ENCODE measurements at regions not wholly inside any gene's neighbourhood (a gene's known extent, or its start where the extent isn't known, plus 50 kb on each side); places are given as distances from the start of the nearest gene placed in this dataset.

DNA sequence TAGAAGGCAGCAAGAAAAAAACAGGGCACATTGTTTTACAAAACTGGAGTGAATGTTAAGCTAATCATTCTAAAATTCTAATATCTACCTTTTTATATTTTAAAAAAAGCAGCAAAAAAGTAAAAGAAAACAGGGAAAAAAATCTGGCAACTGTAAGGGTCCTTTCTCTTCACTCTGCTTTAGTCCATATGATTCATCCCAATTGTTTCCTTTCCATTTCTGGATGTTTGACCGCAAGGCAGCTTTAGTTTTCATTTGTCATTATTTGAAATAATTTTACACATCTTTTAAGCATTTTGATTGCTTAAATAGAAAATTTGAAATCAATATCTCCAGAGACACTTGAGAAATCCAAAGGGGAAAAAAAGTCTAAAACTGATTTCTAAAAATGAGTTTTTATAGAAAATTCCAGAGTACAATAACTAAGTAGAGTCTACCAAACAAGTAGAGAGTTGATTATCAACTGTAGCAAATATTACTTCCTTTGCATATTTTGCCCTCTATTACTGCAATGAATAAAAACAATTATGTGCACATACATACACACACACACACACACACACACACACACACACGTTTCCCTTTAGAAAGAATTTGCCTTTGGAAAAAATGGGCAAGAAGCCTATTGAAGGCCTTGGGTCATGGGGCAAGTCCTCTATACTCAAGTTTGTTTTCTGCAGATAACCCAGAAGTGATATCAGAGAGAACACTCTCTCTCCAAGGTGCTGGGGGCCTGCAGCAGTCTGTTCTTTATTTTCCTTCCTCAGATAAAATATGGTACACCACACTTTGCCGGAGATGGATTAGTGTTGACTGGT, 259.7 kb downstream of the HACE1 start:
- no peak for TF ChIP-seq GATA3 (IDR thresholded peaks at IDR 0.05; ENCODE audit: low read depth, low read length)
- TF ChIP-seq GATA2 (IDR thresholded peaks at IDR 0.05; ENCODE audit: low read depth, low read length): no peak

DNA sequence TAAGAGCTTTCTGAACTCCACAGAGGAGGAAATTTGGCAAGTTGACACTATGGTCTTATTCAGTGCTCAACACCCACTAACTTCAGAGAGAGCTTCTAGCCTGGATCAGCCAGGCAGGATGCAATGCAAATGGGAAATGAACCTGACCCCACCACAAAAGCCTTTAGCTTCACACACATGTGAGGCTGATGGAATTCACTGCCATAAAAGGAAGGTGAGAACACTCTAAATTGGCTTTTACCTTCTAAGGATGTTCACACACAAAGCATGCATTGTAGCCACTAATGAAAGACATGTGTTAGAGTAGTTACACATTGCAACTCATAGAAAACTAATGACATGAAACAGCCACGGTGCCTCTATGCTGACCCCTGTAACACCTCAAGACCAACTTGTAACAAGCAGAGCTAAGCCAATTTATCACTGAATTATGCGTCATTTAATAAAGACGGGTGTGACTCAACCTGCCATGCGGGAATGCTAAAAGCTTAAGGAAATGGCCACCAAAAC, 262.1 kb downstream of the HACE1 start:
- TF ChIP-seq GATA2 (IDR thresholded peaks at IDR 0.05; ENCODE audit: low read depth, low read length) (no peak), GATA3 (IDR thresholded peaks at IDR 0.05; ENCODE audit: low read depth, low read length) (no peak)

DNA sequence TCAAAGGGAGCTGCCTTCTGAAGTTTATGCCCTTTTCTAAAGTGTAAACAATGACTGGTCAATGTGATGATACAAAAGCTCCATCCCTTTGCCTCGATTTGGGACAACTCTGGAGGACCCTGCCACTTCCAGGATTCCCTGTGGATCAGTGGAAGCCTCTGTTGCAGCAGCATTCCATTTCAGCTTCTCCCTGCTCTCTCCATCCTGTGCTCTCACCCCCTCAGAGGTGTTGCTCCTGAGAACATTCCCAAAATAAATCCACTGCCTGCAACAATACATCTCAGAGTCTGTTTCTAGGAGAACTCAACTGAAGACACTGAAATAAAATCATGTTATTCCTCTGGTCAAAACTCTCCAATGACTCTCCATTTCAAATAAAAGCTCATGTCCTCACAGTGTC, 263.6 kb downstream of the HACE1 start:
- TF ChIP-seq GATA2 (IDR thresholded peaks at IDR 0.05; ENCODE audit: low read depth, low read length) (no peak), GATA3 (IDR thresholded peaks at IDR 0.05; ENCODE audit: low read depth, low read length) (no peak)

DNA sequence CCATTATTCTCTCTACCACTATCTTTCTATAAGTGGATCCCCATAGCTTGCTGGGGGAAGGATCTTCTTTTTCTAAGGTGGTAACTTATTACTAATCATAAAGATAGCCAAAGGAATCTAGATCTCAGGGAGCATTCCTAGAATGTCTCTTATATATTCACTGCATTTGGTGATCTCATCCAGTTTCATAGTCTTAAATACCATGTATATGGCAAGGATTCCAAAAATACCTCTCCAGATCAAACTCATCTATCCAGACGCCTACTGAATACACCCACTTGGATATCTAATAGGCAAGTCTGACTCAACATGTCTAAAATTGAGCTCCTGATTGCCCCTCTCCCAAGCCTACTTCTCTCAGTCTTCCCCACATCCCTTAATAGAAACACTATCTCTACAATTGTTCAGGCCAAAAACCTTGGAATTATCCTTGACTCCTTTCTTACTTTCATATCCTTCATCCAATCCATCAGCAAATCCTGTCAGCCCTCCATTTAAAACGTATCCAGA, 264.4 kb downstream of the HACE1 start:
- TF ChIP-seq GATA3 (IDR thresholded peaks at IDR 0.05; ENCODE audit: low read depth, low read length) (no peak), GATA2 (IDR thresholded peaks at IDR 0.05; ENCODE audit: low read depth, low read length) (no peak)

DNA sequence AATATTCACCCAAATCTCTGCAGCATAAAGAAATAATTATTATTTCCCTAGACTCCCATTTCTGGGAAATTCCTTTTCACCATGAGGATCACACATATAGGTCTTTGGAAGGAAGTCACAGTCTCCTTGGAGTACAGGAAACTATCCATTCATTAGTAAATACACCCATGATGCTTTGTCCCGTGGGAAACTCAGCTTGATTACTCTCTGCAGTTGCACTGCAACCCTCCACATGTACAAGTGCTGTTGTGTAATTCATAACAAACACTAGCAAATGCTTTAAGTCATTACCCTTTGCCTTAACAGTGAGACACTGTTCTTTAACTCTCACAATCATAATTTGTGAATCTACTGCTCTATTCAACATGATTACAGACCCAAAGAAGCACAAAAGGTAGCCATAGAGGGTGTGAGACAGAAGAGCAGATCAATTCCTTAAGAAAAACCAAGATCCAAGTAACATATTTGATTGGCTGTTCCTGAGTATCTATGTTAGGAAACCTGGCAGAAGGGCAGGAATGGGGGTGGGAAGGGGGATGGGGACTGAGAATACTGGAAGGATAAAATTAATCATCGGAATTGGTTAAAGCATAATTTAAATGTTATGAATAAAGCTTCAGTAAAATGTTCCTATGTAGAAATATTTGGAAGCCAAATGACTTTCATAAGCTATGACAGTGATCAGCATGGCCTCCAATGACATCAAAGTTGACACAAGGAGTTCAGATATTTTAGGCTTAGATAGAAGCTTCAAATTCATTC, 268.0 kb downstream of the HACE1 start:
- TF ChIP-seq GATA3 (IDR thresholded peaks at IDR 0.05; ENCODE audit: low read depth, low read length): no peak
- TF ChIP-seq GATA2 (IDR thresholded peaks at IDR 0.05; ENCODE audit: low read depth, low read length): no peak

DNA sequence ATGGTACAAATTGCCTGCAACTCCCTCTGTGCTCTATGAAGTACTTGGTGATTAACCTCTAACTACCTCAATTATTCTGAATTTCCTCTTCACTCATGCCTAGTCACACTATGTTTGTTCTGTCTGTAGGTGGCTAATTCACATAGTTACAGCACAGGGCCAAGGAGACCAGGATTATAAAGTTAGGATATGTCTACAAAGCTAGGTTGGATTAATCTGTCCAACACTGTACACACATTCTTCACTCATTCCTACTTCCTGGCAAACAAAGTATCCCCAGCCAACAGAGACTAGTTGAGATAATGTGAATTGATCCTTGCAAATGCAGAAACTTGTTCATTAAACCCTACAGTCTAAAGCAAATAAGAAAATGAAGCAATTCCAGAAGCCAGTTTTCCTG, 269.8 kb downstream of the HACE1 start:
- no peak for TF ChIP-seq GATA3 (IDR thresholded peaks at IDR 0.05; ENCODE audit: low read depth, low read length)
- TF ChIP-seq GATA2 (IDR thresholded peaks at IDR 0.05; ENCODE audit: low read depth, low read length): no peak

DNA sequence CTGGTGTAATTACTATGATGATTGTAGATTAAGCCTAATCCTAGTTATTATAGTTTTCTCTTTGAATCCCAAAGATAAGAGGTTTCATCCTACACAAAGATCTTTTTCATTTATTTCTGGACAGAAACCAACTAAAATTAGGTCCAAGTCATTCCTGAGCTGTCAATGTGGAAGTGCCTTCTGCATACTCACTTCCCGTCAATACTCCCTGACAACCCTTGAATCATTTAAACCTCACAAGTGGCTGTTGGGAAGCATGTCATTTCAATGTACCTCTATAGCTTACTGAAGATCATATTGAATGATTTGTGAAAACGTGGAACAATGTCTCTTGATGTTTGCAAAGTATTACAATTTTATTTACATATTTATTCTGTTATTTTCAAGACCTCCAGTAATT, 274.1 kb downstream of the HACE1 start:
- TF ChIP-seq GATA2 (IDR thresholded peaks at IDR 0.05; ENCODE audit: low read depth, low read length) (no peak), GATA3 (IDR thresholded peaks at IDR 0.05; ENCODE audit: low read depth, low read length) (no peak)

DNA sequence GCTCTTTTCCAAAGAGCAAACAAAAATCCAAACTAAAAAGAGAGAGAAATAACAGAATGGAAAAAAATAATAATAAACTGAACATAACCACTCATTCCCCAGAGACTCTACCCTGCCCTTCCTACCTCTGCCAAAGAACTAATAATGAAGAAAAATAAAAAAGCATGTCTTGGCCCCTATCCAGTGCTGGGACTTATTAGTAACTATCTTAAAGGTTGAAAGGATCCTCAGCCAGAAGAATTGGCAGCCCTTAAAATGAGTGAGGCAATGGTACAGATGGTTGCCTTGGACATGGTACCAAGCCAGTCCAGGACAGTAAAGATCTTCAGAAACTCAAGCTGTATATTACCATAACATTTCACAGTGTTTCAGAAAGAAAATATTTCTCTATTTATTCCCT, 279.3 kb downstream of the HACE1 start:
- TF ChIP-seq GATA2 (IDR thresholded peaks at IDR 0.05; ENCODE audit: low read depth, low read length) (no peak), GATA3 (IDR thresholded peaks at IDR 0.05; ENCODE audit: low read depth, low read length) (no peak)

DNA sequence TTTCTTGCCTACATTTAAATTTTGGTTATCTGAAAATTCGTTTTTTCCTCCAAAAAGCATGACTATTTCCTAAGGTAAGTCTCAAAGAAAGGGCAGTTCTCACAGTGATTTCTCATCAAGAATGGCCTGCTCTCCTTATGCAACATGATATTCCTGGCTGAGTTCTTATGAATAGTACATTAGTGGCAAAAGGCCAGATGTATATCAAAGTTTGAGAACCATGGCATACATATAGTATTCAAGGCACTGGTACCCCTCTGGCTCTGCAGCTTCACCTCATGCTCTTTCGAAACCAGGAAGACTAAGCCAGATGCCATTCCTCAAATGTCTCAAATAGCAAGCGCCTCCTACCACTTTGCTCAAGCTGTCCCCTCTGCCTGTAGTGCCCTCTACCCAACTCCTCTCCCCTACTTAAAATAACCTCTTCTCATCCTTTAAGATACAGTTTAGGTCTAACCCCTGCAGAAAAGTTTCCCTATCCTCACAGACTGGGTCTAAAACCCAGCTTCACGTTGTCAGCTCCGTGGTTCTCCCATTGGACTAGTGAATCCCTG, 280.3 kb downstream of the HACE1 start:
- TF ChIP-seq GATA2 (IDR thresholded peaks at IDR 0.05; ENCODE audit: low read depth, low read length) (no peak), GATA3 (IDR thresholded peaks at IDR 0.05; ENCODE audit: low read depth, low read length) (no peak)

DNA sequence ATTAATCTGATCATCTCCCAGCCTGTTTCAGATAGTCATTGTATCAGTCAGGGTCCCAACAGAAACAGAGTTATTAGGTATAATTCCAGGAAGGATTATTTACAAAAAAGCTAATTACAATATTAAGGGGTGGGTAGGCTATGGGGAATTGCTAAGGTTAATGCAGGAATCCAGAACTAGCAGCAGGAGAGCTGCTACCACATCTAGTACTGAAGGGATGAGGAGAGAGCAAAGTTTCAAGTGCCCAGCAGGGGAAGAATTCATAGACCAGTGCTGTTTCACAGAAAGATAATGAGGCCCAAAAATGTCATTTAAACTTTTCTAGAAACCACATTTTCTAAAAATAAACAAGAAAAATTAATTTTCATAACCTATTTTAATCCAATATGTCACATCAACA, 284.2 kb downstream of the HACE1 start:
- TF ChIP-seq GATA2 (IDR thresholded peaks at IDR 0.05; ENCODE audit: low read depth, low read length) (no peak), GATA3 (IDR thresholded peaks at IDR 0.05; ENCODE audit: low read depth, low read length) (no peak)

DNA sequence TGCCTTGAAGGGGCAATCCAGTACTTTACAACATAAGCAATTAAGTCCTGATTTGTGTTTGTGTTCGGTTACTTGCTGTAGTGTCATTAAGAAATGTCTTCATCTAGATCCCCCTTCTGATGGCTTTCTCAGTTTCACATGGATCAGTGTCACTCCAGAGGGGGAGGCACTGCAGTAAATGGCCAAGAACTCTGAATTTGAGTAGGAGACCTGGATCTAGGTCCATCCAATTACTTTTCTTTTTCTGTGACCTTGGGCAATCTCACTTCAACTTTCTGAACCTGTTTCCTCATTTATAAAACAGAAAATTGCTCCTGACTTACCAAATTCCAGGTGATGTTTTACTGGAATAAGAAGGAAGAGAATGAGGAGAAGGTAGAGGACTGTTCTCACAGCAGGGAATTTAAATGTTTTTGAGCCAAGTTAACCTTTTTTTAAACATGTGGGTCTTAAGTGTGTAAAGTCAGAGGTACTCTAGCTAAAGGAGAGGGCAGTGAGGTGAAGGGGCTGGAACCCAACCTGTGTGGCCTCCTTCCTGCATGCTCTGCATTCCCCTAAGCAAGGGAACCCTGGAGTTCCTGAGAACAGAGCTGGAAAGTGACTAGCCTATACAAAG, 285.5 kb downstream of the HACE1 start:
- TF ChIP-seq GATA2 (IDR thresholded peaks at IDR 0.05; ENCODE audit: low read depth, low read length) (no peak), GATA3 (IDR thresholded peaks at IDR 0.05; ENCODE audit: low read depth, low read length) (no peak)

DNA sequence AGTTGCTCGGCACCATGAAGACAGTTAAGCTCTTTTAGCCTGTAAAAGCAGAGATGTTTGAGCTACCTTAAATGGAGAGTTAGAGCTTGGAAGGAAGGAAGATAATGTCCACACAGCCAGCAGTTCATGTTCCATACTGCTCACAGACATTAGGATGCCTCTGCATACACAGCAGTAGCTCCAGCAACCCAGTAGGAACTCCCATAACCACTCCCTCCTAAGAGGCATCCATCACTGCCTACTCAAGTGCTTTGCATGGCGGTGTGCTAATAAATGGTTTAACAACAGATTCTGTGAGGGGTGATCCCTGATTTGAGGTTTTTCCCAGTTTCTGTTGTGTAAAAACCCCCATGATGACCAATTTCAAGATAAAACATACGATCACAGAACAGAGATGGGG, 286.4 kb downstream of the HACE1 start:
- TF ChIP-seq GATA2 (IDR thresholded peaks at IDR 0.05; ENCODE audit: low read depth, low read length) (no peak), GATA3 (IDR thresholded peaks at IDR 0.05; ENCODE audit: low read depth, low read length) (no peak)

DNA sequence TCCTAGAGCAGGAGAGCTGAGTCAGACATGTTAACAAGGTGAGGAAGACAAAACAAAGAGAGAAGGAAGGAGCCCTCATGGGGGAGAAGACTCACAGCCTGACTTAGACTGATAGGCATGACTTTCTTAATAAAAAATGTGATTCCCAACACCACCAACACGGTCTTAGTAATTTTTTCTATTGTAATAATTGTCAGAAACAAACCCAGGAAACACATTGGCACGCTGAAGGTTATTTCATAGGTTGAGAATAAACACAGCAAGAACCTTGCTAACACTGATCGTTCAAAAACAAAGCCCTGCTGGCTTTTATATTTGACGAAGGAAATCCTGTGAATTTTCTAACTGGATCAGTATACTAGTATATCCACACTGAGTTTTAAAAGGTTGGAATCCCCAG, 286.8 kb downstream of the HACE1 start:
- no peak for TF ChIP-seq GATA2 (IDR thresholded peaks at IDR 0.05; ENCODE audit: low read depth, low read length)
- no peak for TF ChIP-seq GATA3 (IDR thresholded peaks at IDR 0.05; ENCODE audit: low read depth, low read length)

DNA sequence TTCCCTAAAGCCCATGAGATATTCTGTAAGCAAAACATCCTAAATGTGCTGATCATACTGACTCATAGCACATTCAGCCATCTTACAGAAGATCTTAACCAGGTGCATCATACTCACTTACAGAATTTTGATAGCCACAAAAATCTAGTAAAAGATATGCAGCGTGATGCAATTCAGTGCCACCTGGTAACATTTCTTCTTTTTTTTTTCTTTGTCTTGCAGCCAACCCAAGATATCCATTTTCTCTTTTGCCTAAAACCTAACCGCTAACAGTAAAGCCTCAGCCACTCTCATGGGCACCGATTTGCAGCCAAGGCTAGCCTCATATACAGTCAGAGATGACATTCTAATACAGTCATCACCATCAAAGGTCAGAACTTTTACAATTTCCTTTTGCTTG, 293.3 kb downstream of the HACE1 start:
- TF ChIP-seq GATA3 (IDR thresholded peaks at IDR 0.05; ENCODE audit: low read depth, low read length): no peak
- TF ChIP-seq GATA2 (IDR thresholded peaks at IDR 0.05; ENCODE audit: low read depth, low read length): no peak

Measured in SH-SY5Y (cell line).